AG04449 (cell line): ENCODE measurements at regions not wholly inside any gene's neighbourhood (a gene's known extent, or its start where the extent isn't known, plus 50 kb on each side); places are given as distances from the start of the nearest gene placed in this dataset.
A peak's percentile ranks its signal among the peaks of the same experiment; 100 is the strongest.

Source experiments
- CTCF ChIA-PET: fragments of 350-600 bp; formaldehyde crosslinking; extraction: SDS; loops from one replicate; lab custom pipeline; 2021; ENCODE audit warnings: antibody characterized with exemption; lab: Yijun Ruan, JAX
- POLR2A ChIA-PET: fragments of 400-600, 350-600 bp; formaldehyde crosslinking; extraction: SDS; loops from one replicate; lab custom pipeline; 2020; ENCODE audit warnings: antibody characterized with exemption, inconsistent platforms; lab: Yijun Ruan, JAX
- DNase-seq: peaks from one replicate; pipeline ENCODE4 v3.0.0-alpha.2; 2010; ENCODE audit warnings: low read depth, low spot score
- H3K4me3 ChIP-seq: 2 replicates; pipeline ENCODE4 v1.5.1; 2011; ENCODE audit warnings: low read depth, mild to moderate bottlenecking, control low read depth, low read length
- TF ChIP-seq, protein P1 (sequence below): IDR thresholded peaks from one replicate; pipeline ENCODE4 v1.5.1; 2011; ENCODE audit warnings: mild to moderate bottlenecking, moderate library complexity, low read length, control low read depth, inconsistent platforms; ENCODE audit not compliant: insufficient read depth; ENCODE audit errors: missing control alignments

DNA sequence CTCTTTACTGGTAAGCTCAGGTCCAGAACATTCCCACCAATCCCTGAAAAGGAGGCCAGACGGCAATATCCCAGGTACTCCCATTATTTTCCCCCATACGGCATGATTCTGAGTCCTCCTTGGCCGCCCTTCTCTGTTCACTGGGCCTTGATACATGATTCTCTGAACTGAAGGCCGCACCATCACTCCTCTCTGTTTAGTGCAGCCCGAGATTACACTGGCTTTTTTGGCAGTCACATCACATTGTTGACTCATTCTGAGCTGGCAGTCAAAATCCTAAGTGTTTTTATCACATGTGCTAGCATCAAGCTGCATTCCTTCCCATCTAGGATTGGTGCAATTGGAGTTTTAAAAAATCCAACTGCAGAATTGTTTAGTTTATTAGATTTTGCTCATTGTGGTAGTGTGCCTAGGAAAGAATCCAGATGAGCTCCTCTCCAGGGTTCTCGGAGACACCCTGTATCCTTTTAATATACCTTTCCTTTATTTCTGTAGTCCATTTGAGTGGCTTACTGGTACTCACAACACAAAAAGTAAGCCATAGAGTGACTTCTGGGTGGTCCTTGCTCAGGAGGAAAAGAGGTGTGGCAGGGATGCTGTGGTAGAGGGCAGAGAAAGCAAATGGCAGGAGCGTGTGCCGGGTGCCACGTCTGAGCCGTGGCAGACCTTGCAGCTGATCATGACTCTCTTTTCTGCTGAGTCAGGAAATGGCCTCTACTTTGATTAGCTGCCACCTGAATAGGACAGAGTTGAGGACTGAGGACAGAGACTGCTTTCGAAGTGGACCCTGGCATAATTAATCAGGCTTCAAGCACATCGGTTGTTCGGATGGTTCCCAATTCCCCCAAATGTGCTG is 121.1 kb upstream of the IL12B start:
- POLR2A ChIA-PET, result interaction anchor here (0.6 kb wide), 3 partner anchors 325 to 442 kb away, joined by 3 to 5 read pairs (median 4); no protein-coding TSS in a partner anchor
- H3K4me3 ChIP-seq, result no peak overlapping the region
- CTCF ChIA-PET, result interaction anchor here (0.8 to 6.4 kb wide), 14 partner anchors 9 to 535 kb away, joined by 3 to 73 read pairs (median 4); no protein-coding TSS in a partner anchor
- peak; percentile 77 for DNase-seq
- TF ChIP-seq, protein P1, sequence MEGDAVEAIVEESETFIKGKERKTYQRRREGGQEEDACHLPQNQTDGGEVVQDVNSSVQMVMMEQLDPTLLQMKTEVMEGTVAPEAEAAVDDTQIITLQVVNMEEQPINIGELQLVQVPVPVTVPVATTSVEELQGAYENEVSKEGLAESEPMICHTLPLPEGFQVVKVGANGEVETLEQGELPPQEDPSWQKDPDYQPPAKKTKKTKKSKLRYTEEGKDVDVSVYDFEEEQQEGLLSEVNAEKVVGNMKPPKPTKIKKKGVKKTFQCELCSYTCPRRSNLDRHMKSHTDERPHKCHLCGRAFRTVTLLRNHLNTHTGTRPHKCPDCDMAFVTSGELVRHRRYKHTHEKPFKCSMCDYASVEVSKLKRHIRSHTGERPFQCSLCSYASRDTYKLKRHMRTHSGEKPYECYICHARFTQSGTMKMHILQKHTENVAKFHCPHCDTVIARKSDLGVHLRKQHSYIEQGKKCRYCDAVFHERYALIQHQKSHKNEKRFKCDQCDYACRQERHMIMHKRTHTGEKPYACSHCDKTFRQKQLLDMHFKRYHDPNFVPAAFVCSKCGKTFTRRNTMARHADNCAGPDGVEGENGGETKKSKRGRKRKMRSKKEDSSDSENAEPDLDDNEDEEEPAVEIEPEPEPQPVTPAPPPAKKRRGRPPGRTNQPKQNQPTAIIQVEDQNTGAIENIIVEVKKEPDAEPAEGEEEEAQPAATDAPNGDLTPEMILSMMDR, result no peak

DNA sequence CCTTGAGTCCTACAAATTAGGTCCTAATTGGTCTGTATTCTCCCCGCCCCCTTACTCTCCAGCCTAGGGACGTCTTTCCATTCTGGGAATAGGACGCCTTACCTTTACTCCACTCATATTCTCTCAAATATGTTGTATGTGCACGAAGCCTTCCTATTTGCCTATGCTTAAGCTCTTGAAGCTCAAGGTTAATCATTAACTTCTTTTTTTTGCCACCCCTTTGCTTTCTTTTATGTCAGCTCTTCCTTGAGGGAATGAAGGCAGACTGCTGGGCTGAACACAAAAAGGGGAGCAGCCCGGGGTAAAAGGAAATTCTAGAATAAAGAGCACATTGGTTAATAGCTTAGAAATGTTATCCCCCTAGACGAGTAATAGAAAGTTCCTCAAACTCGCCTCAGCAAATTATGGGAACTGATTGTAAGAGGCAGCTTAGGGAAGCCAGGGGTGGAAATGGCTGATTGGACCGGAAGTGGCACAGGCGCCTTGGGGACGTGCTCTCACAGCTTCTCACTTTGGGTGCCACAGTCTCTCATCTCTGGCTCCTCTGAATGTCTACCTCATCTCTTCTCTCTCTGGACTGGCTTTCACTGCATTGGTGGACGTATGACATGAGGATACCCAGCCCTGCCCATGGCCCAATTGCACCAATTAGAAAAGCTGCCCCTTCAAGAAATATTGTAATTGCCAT is 122.3 kb upstream of the IL12B start:
- no peak for DNase-seq
- CTCF ChIA-PET, result interaction anchor here (0.6 to 6.4 kb wide), 7 partner anchors 10 to 534 kb away, joined by 3 to 73 read pairs (median 5); no protein-coding TSS in a partner anchor
- TF ChIP-seq, protein P1, result no peak
- no peak overlapping the region for H3K4me3 ChIP-seq
- POLR2A ChIA-PET, result no interaction called here

DNA sequence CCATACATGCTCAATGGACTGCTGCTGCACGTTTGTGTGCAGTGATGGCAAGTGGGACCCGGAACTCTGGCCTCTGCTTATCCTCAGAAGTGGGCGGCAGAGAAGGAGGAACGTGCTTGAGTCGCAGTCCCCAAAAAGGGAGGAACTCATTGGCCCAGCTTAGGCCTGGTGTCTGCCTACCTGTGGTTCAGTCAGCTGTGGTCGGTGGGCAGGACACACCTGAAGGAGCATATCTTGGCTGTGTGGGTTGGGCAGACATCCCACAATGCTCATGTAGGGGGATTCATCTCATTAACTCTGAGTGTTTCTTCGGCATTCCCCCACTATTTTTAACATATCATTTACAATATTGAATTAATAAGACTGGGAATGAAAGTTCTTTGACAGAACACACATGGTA is 122.9 kb upstream of the IL12B start:
- TF ChIP-seq, protein P1, result no peak
- DNase-seq, result no peak
- ChIA-PET POLR2A (no interaction called here), CTCF (interaction anchor here (1.0 to 6.4 kb wide), 4 partner anchors 11 to 533 kb away, joined by 3 to 73 read pairs (median 14); no protein-coding TSS in a partner anchor)
- no peak overlapping the region for H3K4me3 ChIP-seq

DNA sequence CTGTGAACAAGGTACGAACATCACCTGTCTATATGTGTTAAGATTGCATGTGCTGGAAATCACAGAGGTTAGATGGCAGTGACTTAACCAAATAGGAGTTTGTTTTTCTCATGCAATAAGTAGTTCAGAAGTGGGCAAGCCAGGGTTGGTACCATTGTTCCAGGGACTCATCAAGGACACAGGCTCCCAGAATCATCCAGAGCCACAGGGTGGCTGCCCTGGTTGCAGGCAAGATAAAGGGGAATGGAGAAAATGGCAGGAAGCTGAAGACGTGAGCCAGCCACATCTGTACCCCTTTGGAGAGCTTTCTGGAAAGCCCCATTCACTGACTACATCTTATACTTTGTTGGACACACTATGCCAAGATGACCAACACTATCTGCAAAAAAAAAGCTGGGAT is 126.0 kb upstream of the IL12B start:
- DNase-seq, result no peak
- CTCF ChIA-PET, result interaction anchor here (0.7 to 3.1 kb wide), 2 partner anchors 11 to 531 kb away, joined by 6 to 15 read pairs; no protein-coding TSS in a partner anchor
- POLR2A ChIA-PET, result no interaction called here
- TF ChIP-seq, protein P1, result no peak
- no peak overlapping the region for H3K4me3 ChIP-seq

DNA sequence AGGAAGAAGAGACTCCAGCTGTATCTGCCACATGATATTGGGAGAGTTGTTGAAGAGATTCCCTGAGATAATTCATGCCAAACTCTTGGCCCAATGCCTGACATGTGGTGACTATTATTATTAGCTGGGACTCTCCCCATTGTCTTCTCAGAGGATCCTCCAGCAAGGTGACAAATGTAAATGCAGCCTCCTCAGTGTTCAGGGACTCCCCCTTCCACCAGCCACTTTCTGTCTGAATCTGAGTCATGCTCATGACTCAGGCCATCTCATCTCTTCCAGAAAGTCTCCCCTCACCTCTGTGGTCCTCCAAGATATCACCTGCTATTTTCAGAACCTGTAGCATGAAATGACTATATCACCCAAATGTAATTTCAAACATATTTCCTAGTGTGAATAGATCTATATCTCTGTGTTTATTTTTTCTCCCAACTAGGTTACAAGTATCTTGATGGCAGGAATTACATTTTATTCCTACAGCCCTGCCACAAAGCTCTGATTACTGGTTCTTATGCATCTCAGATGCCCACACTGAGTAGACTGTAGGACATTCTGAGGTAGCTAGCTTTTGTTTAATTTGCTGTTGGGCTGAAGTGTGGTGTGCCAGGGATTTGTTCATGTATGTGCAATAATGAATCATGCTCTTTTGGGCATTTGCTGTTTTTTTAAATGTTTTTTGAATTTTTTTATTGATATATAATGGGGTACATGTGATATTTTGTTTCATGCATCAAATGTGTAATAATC is 126.6 kb upstream of the IL12B start:
- POLR2A ChIA-PET, result no interaction called here
- CTCF ChIA-PET, result interaction anchor here (0.5 to 3.1 kb wide), 5 partner anchors 12 to 889 kb away, joined by 3 to 15 read pairs (median 4); no protein-coding TSS in a partner anchor
- DNase-seq, result no peak
- H3K4me3 ChIP-seq, result no peak overlapping the region
- TF ChIP-seq, protein P1, result no peak
